K562 (cell line): ENCODE measurements at regions not wholly inside any gene's neighbourhood (a gene's known extent, or its start where the extent isn't known, plus 50 kb on each side); places are given as distances from the start of the nearest gene placed in this dataset.

ENCODE experiments used
- BRF2 ChIP-seq: IDR thresholded peaks from 3 replicates; pipeline ENCODE4 v1.6.1; 2011; ENCODE audit warnings: borderline replicate concordance, mild to moderate bottlenecking; ENCODE audit not compliant: insufficient read length, insufficient read depth
- CTCF ChIP-seq, 3 experiments: IDR thresholded peaks in 2 of 3; conservative IDR thresholded peaks in 1 of 3; 2 replicates each; pipeline ENCODE4 v1.5.1; 2011 to 2012; ENCODE audit warnings: low read length in 3 of 3, mild to moderate bottlenecking in 3 of 3, control low read depth in 2 of 3, improper control_type of control experiment in 1 of 3, inconsistent platforms in 1 of 3, low read depth in 1 of 3, mixed read lengths in 1 of 3, moderate library complexity in 1 of 3; ENCODE audit not compliant: insufficient read depth in 2 of 3
- CUX1 ChIP-seq: fragments of 200-800 bp; sonication (Bioruptor generic); IDR thresholded peaks from 2 replicates; pipeline ENCODE4 v1.6.1; 2016; ENCODE audit warnings: missing genetic modification characterization, missing compliant biosample characterization
- EP300 ChIP-seq: IDR thresholded peaks from 2 replicates; pipeline ENCODE4 v1.6.1; 2012; ENCODE audit warnings: low read length, improper control_type of control experiment
- KLF1 ChIP-seq: fragments of 450-650 bp; IDR thresholded peaks from 2 replicates; pipeline ENCODE4 v1.6.1; 2016; ENCODE audit warnings: missing genetic modification characterization, missing compliant biosample characterization
- ZBTB33 ChIP-seq: sonication (generic); formaldehyde crosslinking; IDR thresholded peaks from 2 replicates; pipeline ENCODE4 v1.8.1; 2023; ENCODE audit warnings: mild to moderate bottlenecking, missing genetic modification reagents

DNA sequence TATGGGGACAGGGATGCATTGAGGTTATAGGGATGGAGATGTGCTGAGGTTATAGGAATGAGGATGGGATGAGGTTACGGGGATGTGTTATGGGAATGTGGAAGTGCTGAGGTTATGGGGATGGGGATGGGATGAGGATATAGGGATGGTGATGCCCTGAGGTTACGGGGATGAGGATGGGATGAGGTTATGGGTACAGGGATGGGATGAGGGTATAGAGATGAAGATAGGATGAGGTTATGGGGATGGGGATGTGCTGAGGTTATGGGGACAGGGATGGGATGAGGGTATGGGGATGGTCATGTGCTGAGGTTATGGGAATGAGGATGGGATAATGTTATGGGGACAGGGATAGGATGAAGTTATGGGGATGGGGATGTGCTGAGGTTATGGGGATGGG, 542.8 kb downstream of the CDH26 start:
- TF ChIP-seq KLF1 (tag) = no peak
- TF ChIP-seq EP300 = no peak
- TF ChIP-seq CTCF (IDR thresholded peaks at IDR 0.05 in 2 of 3, conservative IDR thresholded peaks at IDR 0.05 in 1 of 3; ENCODE audit: insufficient read depth in 2 of 3, low read depth in 1 of 3, low read length in 3 of 3) = no peak
- no peak for TF ChIP-seq ZBTB33 (CRISPR knock-in tag)
- no peak for TF ChIP-seq CUX1 (CRISPR knock-in tag)
- TF ChIP-seq BRF2 = no peak
